GM18868 (cell line): ENCODE measurements at regions not wholly inside any gene's neighbourhood (a gene's known extent, or its start where the extent isn't known, plus 50 kb on each side); places are given as distances from the start of the nearest gene placed in this dataset.

ENCODE experiments used
- ATAC-seq: cut with Tn5 transposase; IDR thresholded peaks from one replicate; pipeline ENCODE4 v1.9.1; 2021; ENCODE audit warnings: mild to moderate bottlenecking, moderate library complexity; ENCODE audit not compliant: unreplicated experiment

DNA sequence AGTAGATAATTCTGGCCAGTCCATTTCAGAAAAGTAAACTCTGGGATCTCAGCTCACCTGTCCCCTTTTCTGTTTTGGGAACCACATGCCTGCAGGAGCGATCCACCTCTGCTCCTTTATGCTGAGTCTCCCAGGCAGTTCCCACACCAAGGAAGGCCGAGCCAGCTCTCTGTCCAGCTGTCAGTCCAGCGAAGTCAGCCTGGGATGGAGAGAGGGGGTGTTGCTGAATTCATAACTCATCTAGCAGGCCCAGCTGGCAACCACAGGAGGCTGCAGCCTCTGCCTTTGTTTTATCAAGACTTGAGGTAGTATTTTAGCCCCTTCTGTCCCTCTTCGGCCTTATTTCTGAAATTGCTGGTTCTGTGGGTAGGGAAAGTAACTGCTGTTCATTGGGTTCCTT is 209.9 kb downstream of the ARL4C start:
- no peak for ATAC-seq

DNA sequence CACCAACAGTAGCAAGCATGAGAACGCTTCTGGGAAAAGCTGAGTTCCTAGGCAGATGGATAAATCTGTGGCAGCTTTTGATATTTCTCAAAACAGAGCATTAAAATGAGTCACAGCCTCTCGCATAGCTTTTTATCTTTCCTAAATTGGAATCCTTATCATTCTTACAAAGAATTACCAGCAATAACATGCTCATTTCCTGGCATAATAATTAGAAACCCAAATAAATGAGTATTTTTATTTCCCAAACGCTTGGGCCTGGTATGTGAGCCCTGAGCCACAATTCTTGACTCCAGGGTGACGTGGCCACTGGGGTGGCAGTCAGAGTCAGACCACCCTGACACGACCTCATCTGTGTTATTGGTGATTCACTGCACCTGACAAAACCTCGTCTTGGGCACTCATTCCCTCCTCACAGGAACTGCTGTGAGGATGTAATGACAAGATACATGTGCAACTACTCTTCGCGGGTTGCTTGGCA is 210.7 kb downstream of the ARL4C start:
- no peak for ATAC-seq

DNA sequence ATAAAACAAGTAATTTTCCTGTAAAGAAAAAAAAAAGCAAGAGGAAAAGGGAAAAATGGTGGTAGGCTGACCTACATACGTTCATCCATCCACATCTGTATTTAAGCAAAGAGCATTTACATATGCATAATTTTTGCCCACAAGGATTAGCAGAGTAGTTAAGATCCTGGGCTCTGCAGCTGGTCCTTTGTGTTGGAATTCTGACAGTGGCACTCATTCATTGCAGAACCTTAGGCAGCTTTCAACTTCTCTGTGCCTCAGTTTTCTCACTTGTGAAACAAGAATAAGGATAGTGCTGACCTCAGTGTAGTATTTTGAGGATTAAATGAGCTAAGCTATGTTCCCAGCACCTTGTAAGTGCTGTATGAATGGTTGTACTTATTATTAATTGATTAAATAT is 211.3 kb downstream of the ARL4C start:
- no peak for ATAC-seq

DNA sequence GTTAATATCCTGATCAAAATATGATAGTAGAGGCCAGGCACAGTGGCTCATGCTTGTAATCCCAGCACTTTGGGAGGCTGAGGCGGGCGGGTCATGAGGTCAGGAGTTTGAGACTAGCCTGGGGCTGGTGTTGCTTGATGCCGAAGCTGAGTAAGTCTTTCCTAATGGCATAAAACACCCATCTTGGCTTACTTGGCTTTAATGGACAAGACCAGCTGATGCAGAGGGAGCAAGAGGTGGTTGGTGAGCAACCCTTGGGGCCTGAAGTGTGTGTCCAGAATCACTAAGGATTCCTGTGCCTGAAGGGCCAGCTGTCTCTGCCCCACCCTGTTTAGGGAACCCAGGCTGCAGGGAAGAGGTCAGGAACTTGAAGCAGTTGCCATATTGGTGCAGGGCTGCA is 217.2 kb downstream of the ARL4C start:
- ATAC-seq = no peak

DNA sequence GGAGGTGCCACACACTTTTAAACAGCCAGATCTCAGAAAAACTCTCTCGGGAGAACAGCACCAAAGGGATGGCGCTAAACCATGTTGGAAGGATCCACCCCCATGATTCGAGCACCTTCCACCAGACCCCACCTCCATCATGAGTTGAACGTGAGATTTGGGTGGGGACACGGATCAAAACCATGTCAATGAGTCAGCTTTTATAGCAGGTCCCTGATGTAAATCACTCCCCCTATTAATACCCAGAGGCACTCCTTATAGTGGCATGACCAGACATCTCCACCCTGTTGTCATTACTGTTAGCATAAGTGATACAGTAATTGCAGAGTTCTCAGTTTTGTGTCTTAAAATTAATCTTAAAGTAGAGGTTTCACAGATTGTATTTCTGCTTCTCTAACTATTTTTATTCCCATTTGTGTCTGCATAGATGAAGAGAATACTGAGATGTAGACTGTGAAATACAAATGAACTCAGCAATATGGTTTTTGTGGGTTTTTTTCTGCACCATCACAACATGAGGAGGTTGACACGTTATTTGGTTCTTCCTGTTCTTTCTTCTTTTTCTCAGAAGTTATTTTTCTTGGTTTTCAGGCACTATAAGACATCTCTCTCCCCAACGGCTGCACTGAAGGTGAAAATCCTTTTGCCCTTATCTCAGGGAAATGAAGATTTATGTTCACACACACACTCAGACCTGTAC is 218.2 kb downstream of the ARL4C start:
- no peak for ATAC-seq

DNA sequence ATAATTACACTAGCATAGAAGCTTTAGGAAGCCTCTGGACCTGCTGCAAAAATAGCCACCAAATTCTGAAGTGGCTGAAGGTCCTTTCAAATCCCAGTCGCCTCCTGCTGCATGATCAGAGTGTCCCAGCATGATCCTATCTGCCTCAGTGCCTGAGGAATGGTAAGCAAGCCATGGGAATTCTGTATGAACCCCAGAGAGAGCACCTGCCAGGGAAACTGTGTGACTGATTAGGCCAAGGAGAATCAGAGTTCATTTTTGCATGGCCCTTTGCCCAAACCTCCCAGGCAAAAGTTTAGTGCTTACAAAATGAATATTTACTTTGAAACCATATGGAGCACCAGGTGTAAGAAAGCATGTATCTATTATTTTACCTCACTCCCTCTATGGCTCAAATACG is 221.4 kb downstream of the ARL4C start:
- no peak for ATAC-seq

- ATAC-seq = no peak
Observed at GRCh38 chr2:234273887-234274584, 222.8 kb downstream of the ARL4C start.

DNA sequence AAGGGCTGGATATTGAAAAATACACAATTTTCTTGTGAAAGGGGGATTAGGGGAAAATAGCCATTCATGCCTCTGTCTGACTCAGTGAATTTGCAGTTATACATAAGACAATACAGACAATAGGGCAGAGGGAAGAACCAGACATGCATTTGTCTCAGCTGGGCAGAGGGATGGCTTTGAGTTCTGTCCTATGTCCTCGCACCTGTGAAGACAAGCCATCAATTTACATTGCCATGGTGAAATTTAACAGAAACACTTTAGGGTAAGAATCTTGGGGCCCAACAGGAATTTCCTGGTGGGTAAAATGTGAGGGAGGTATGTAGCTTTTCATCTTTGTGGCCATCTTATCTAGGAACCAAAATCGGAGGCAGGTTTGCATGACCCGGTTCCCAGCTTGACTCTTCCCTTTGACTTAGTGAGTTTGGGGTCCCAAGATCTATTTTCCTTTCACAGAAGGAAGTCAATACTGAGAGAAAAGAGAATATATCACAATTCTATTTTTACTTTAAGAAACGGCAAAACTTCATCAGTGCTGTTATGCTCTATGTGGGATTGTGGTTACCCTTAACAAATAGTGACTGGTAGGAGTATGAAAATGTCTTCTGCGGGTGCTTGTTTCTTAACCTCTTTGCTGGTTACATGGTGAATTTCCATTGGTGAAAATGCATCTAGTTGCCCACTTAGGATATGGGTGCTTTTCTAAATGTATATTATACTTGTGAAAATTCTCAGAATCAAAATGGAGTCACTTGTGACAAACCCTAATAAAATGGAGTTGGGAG is 221.8 kb downstream of the SPP2 start:
- ATAC-seq = no peak

DNA sequence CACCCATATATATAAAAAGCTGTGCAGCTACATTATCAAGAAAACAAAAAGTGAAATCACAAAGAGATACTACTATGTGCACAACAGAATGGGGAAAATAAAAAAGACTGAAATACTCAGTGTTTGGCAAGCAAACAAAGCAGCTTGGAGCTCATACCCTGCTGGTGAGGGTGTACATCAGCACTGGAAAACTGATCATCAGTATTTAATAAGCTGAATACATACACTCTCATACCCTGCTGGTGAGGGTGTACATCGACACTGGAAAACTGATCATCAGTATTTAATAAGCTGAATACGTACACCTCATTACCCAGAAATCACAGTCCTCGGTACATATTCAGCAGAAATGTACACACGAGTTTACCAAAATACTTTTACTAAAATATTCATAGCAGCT is 220.8 kb downstream of the SPP2 start:
- ATAC-seq = no peak

GRCh38 chr2:234269769-234270204 is 219.3 kb downstream of the SPP2 start:
- no peak for ATAC-seq

GRCh38 chr2:234267534-234267933 is 217.0 kb downstream of the SPP2 start:
- no peak for ATAC-seq

DNA sequence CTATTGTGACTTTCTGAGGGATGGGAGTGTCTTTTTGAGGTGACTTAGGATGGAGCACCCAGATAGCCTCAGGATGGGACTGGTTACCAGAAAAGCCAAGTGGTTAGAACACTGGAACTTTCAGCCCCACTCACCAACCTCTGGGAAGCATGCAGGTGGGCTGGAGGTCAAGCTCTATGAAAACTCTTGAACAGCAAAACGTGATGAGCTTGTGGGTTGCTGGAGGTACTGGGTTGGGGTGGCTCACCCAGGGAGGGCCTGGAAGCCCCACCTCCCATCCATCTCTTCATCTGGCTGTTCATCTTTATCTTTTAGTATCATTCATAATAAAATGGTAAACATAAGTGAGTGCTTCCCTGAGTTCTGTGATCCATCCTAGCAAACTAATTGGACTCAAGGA is 216.4 kb downstream of the SPP2 start:
- no peak for ATAC-seq

DNA sequence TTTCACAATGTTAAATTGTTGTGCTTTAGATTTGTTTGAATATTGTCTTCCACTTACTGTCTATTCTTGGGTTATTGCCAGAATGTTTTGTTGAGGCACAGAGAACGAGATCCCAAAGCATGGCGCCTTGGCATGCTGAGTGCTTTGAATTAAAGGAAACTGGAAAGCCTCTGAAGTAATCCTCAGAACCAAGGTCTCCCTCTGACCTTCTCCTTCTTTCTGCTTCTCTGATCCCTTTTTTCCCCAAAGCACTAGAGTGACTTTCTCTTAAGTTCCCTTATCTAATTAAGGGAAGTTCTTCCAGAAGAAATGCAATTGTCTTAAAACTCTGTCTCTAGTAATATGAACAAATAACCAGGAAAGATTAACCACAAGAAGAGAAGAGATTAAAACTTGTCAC is 214.7 kb downstream of the SPP2 start:
- no peak for ATAC-seq

DNA sequence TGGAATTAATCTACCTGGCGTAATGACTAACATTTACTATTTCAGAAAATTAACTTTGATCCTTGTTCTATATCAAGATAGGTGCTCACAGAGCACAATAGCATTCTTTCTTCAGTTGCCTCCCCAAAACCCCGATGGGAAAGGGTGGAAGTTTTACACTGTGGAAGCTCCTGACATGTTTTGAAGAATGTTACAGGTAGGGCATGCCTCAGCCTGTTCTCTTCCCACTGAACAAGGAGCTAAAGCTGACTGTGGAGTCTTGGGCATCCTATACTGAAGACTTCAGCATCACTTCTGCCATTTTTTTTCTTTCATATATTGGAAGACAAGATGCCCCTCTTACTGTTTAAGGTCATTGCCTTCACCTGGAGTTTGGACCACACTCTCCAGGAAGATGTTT is 211.2 kb downstream of the SPP2 start:
- ATAC-seq = no peak

DNA sequence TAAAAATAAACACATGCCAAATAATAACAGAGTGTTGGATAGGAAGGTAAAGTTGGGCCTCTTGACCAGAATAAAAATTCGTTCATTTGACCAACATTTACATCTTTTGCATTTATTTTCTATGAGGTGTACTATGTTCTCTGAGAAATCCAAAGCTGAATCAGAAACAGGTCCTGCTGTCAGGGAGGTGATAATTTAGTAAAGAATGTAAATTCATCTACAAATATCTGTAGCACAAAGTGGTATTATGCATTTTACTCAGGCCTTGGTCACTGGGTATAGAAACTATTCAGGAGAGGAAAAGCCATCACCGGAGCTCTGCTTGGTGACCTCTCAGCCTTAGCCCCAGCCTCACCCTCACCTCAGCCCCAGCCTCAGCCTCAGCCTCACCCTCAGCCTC is 208.9 kb downstream of the SPP2 start:
- no peak for ATAC-seq

DNA sequence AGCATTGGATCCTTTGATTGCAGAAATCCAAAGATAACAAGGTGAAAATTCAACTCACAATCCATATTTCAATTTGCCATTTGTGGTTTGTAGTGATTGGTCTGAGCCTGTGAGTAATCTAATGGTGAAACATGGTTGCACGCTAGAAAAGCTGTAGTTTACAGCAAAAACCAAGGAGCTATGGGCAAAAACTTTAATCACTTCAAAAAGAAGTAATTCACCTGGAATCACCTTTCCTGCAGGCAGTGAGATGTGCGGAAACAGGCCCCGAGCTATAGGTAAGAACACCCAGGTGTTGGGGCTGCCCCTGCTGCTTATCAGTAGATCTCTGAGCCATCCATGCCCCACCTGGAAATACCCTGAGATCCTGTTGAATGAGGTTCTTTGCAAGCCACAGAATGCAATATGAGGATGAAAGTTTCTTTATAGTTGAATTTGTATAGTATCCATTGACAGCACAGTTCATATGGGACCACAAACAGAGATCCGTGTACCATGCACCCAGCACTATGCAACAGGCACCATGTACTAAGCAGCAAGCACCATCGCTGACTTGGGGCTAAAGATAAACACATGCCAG is 208.2 kb downstream of the SPP2 start:
- ATAC-seq = no peak

DNA sequence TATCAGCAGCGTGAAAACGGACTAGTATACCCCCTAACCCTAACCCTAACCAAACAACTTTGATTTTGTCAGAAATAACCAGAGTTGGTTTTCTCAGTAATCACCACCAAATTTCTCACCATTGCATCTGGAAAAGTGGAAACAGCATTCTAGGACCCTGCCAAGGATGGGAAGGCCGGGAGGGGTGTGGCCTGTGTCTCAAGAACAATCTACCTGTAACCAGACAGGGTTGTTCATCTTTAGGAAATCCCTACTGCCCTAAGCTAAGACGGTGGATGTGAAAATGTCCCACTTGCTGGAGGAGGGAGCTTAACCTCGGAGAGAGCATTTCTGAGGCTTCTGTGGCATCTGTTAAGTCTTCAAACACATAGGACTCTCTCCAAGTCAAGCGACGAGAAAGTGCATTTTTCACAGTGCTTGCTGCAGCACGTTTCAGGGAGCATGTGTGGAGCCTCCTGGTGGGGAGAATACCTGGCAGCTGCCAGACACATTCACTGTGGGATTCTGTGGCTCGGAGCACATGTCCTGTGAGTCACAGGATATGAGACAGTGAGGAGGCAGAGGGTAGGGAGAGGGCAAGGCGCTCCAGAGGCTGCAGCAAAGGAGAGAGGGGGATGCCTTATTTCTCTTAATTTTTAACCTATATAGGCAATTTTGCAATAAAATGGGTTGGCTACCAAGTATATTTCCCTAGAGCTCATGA is 207.5 kb downstream of the SPP2 start:
- ATAC-seq = no peak

- no peak for ATAC-seq
Observed at GRCh38 chr2:234256516-234256915, 206.0 kb downstream of the SPP2 start.

DNA sequence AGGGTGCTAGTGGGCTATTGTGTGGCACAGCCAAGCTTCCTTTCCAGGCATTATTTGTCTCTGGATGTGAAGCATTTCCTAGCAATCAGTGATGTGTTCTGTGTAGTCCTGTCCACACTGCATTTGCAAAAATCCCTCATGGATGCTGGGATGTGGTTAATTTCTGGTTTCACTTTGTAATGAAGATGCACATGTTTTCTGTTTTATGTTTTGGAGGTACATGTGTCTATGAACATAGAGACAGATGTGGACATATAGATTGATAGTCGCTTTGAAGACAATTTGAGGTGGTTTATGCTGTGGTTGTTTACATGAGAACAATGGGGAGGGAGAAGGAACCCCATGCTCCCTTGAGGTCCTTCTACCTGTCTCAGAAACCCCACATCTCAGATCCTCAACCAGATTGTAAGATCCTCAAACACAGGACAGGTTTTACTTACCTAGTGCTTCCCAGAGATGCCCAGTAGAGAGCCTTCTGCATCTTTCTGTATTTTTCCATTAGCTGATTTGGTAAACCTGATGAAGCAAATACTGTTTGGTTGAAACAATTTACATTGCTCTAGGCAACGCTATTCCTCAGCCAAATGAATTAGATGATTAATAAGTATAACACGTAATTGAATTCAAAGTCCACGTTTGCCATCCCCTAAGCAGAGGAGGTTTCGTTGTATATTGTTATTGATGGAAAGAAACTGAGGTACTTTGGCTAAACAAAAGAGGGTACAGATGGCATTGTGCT is 204.4 kb downstream of the SPP2 start:
- no peak for ATAC-seq

- ATAC-seq = no peak
Observed at GRCh38 chr2:234252772-234253171, 202.3 kb downstream of the SPP2 start.
